ENCODE measurements at regions not wholly inside any gene's neighbourhood (a gene's known extent, or its start where the extent isn't known, plus 50 kb on each side); places are given as distances from the start of the nearest gene placed in this dataset.

DNA sequence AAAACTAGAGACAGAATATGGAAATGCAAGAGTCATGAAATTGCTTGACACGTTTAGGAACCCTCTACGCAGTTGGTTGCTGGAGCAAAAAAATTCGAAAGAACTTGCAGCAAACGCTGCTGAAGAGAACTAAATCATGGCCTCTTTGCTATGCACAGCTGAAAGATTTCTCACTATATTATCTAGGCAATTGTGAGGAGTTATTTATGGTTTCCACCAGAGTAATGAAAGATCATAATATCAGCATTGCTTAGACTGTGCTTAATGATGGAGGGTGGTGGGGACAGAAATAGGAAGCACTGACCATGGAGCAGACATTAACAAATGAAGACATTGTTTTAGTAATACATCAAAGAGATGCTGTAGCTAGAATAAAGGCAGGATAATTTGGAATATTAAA, 593.4 kb upstream of the ZNF717 start:
- Histone ChIP-seq H3K4me1 (ENCODE audit: low read depth, poor library complexity, severe bottlenecking) (no peaks in the 10 kb centered on the region), H4K20me1 (ENCODE audit: insufficient read depth) (no peaks in the 10 kb centered on the region), H3K9ac (no peak overlapping the region), H3K79me2 (ENCODE audit: insufficient read depth, low read depth) (no peaks in the 10 kb centered on the region), H2AFZ (ENCODE audit: low read depth) (no peak overlapping the region), H3K27ac (no peak overlapping the region), H3K4me2 (no peak overlapping the region), H3K27me3 (ENCODE audit: insufficient read depth, low read depth) (no peaks in the 10 kb centered on the region), H3K4me3 (IDR thresholded peaks at IDR 0.05; ENCODE audit: insufficient read depth, low read depth, low read length) (no peak overlapping the region), H3K36me3 (ENCODE audit: insufficient read depth) (no peaks in the 10 kb centered on the region)
- TF ChIP-seq, protein P1, sequence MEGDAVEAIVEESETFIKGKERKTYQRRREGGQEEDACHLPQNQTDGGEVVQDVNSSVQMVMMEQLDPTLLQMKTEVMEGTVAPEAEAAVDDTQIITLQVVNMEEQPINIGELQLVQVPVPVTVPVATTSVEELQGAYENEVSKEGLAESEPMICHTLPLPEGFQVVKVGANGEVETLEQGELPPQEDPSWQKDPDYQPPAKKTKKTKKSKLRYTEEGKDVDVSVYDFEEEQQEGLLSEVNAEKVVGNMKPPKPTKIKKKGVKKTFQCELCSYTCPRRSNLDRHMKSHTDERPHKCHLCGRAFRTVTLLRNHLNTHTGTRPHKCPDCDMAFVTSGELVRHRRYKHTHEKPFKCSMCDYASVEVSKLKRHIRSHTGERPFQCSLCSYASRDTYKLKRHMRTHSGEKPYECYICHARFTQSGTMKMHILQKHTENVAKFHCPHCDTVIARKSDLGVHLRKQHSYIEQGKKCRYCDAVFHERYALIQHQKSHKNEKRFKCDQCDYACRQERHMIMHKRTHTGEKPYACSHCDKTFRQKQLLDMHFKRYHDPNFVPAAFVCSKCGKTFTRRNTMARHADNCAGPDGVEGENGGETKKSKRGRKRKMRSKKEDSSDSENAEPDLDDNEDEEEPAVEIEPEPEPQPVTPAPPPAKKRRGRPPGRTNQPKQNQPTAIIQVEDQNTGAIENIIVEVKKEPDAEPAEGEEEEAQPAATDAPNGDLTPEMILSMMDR (conservative IDR thresholded peaks at IDR 0.05; ENCODE audit: low read depth, low read length): no peak

DNA sequence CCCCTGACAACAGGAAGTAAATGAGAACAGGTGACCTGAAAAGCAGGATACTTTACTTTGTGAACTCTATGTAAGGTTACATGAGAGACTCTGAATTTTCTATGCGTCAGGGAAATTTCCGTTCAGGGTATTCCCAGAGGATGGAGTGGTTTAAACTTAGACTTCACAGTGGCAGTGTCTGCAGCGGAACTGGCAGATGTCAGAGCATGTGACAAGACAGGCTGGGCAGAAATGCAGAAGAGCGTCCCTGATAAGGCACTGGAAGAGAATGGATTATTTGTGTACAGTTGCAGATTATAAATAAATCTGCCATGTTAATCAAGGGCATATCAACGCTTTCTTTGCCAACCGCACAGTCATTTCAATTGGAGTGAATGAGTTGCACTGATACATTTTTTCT, 598.4 kb upstream of the ZNF717 start:
- no peak overlapping the region for H3K4me2 ChIP-seq
- no peaks in the 10 kb centered on the region for H3K79me2 ChIP-seq (ENCODE audit: insufficient read depth, low read depth)
- H3K27me3 ChIP-seq (ENCODE audit: insufficient read depth, low read depth): no peaks in the 10 kb centered on the region
- H3K4me3 ChIP-seq (IDR thresholded peaks at IDR 0.05; ENCODE audit: insufficient read depth, low read depth, low read length): no peak overlapping the region
- H4K20me1 ChIP-seq (ENCODE audit: insufficient read depth): no peaks in the 10 kb centered on the region
- TF ChIP-seq, protein P1 (conservative IDR thresholded peaks at IDR 0.05; ENCODE audit: low read depth, low read length): no peak
- H2AFZ ChIP-seq (ENCODE audit: low read depth): no peak overlapping the region
- no peak overlapping the region for H3K9ac ChIP-seq
- no peak overlapping the region for H3K27ac ChIP-seq
- no peaks in the 10 kb centered on the region for H3K36me3 ChIP-seq (ENCODE audit: insufficient read depth)
- H3K4me1 ChIP-seq (ENCODE audit: low read depth, poor library complexity, severe bottlenecking): no peaks in the 10 kb centered on the region

DNA sequence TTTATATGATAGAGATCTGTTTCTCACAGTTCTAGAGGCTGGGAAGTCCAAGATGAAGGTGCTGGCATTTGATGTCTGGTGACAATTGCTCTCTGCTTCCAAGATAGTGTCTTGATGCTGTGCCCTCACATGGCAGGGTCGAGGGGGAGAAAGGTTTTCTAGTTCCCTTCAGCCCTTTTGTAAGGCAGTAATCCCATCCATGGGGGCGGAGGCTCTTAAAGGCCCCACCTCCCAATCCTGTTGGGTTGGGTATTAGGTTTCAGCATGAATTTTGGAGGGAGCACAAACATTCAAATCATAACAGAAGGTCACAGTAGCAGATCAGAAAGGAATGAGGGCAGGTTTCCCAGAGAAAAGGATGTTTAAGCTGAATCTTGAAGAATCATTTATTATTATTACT, 601.7 kb upstream of the ZNF717 start:
- Histone ChIP-seq H3K4me1 (ENCODE audit: low read depth, poor library complexity, severe bottlenecking) (no peaks in the 10 kb centered on the region), H3K27ac (no peak overlapping the region), H4K20me1 (ENCODE audit: insufficient read depth) (no peaks in the 10 kb centered on the region), H3K4me2 (no peak overlapping the region), H3K79me2 (ENCODE audit: insufficient read depth, low read depth) (no peaks in the 10 kb centered on the region), H3K9ac (no peak overlapping the region), H2AFZ (ENCODE audit: low read depth) (no peak overlapping the region), H3K27me3 (ENCODE audit: insufficient read depth, low read depth) (no peaks in the 10 kb centered on the region), H3K36me3 (ENCODE audit: insufficient read depth) (no peaks in the 10 kb centered on the region), H3K4me3 (IDR thresholded peaks at IDR 0.05; ENCODE audit: insufficient read depth, low read depth, low read length) (no peak overlapping the region)
- TF ChIP-seq, protein P1 (conservative IDR thresholded peaks at IDR 0.05; ENCODE audit: low read depth, low read length): no peak

DNA sequence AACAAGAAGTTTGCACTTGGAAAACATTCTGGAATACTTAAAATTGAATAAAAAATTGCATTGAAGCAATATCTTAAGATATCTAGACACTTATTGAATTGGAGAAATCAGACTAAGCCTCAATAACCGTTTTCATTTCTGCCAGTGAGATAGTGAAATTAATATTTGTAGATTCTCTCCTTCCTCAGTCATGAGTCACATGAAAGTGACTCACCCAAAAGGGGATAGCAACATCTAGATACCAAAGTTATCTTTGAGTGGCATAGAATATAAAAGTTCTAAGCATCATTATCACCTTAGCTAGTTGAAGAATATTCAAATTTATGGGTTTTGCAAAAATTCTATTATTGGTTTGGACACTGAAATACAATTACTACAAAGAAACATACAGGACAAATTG, 614.8 kb upstream of the ZNF717 start:
- H3K36me3 ChIP-seq (ENCODE audit: insufficient read depth): no peaks in the 10 kb centered on the region
- H3K4me3 ChIP-seq (IDR thresholded peaks at IDR 0.05; ENCODE audit: insufficient read depth, low read depth, low read length): no peak overlapping the region
- H2AFZ ChIP-seq (ENCODE audit: low read depth): no peak overlapping the region
- H3K79me2 ChIP-seq (ENCODE audit: insufficient read depth, low read depth): no peaks in the 10 kb centered on the region
- no peaks in the 10 kb centered on the region for H3K4me1 ChIP-seq (ENCODE audit: low read depth, poor library complexity, severe bottlenecking)
- no peak overlapping the region for H3K4me2 ChIP-seq
- TF ChIP-seq, protein P1 (conservative IDR thresholded peaks at IDR 0.05; ENCODE audit: low read depth, low read length): no peak
- no peak overlapping the region for H3K9ac ChIP-seq
- no peaks in the 10 kb centered on the region for H4K20me1 ChIP-seq (ENCODE audit: insufficient read depth)
- no peak overlapping the region for H3K27ac ChIP-seq
- H3K27me3 ChIP-seq (ENCODE audit: insufficient read depth, low read depth): no peaks in the 10 kb centered on the region

DNA sequence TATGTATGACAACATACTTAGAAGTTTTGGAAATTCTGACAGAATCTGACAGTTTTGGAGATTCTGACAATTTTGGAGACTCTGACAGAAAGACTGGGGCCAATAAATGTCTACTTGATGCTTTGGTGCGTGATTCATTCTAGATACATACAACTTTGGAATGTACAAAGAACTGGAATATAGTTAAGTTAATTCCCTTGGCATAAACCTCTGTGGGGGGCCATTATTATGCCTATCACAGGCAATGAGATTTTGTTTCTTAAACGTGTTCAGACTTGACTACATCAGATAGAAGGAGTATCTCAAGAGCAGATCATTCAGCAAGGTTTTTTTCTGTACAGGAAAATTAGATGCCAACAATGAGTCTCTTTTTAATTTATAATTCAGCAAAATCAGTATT, 617.6 kb upstream of the ZNF717 start:
- TF ChIP-seq, protein P1 (conservative IDR thresholded peaks at IDR 0.05; ENCODE audit: low read depth, low read length): no peak
- H3K4me1 ChIP-seq (ENCODE audit: low read depth, poor library complexity, severe bottlenecking): no peaks in the 10 kb centered on the region

More for the DNA sequence above, 617.6 kb upstream of the ZNF717 start:
- H3K27me3 ChIP-seq (ENCODE audit: insufficient read depth, low read depth): no peaks in the 10 kb centered on the region
- no peak overlapping the region for H3K4me3 ChIP-seq (IDR thresholded peaks at IDR 0.05; ENCODE audit: insufficient read depth, low read depth, low read length)
- no peaks in the 10 kb centered on the region for H3K79me2 ChIP-seq (ENCODE audit: insufficient read depth, low read depth)
- no peaks in the 10 kb centered on the region for H3K36me3 ChIP-seq (ENCODE audit: insufficient read depth)
- H3K4me2 ChIP-seq: no peak overlapping the region
- no peak overlapping the region for H3K9ac ChIP-seq
- H3K27ac ChIP-seq: no peak overlapping the region
- no peaks in the 10 kb centered on the region for H4K20me1 ChIP-seq (ENCODE audit: insufficient read depth)
- no peak overlapping the region for H2AFZ ChIP-seq (ENCODE audit: low read depth)
